GM06990 (cell line): ENCODE measurements at regions not wholly inside any gene's neighbourhood (a gene's known extent, or its start where the extent isn't known, plus 50 kb on each side); places are given as distances from the start of the nearest gene placed in this dataset.

Source experiments
- DNase-seq: peaks from one replicate; pipeline ENCODE4 v3.0.0-alpha.2; 2011; ENCODE audit not compliant: insufficient read length; ENCODE audit errors: extremely low read depth
- H3K27me3 ChIP-seq: replicated peaks from 2 replicates; pipeline ENCODE4 v1.6.0; 2011; ENCODE audit warnings: low read length; ENCODE audit not compliant: control insufficient read depth, insufficient read depth
- H3K36me3 ChIP-seq: 2 replicates; pipeline ENCODE4 v1.5.1; 2011; ENCODE audit warnings: low read length; ENCODE audit not compliant: control insufficient read depth, insufficient read depth
- H3K4me3 ChIP-seq: replicated peaks from 2 replicates; pipeline ENCODE4 v1.5.1; 2011; ENCODE audit warnings: low read depth, mild to moderate bottlenecking, control low read depth, low read length
- TF ChIP-seq, protein P1 (sequence below): IDR thresholded peaks from 2 replicates; pipeline ENCODE4 v1.5.1; 2011; ENCODE audit warnings: low read length, control low read depth, mild to moderate bottlenecking, inconsistent platforms; ENCODE audit not compliant: insufficient read depth, poor library complexity, severe bottlenecking

GRCh38 chr10:30748152-30748973, 118.8 kb upstream of the LYZL2 start:
- no peak for DNase-seq
- H3K4me3 ChIP-seq: no peak overlapping the region
- TF ChIP-seq, protein P1, sequence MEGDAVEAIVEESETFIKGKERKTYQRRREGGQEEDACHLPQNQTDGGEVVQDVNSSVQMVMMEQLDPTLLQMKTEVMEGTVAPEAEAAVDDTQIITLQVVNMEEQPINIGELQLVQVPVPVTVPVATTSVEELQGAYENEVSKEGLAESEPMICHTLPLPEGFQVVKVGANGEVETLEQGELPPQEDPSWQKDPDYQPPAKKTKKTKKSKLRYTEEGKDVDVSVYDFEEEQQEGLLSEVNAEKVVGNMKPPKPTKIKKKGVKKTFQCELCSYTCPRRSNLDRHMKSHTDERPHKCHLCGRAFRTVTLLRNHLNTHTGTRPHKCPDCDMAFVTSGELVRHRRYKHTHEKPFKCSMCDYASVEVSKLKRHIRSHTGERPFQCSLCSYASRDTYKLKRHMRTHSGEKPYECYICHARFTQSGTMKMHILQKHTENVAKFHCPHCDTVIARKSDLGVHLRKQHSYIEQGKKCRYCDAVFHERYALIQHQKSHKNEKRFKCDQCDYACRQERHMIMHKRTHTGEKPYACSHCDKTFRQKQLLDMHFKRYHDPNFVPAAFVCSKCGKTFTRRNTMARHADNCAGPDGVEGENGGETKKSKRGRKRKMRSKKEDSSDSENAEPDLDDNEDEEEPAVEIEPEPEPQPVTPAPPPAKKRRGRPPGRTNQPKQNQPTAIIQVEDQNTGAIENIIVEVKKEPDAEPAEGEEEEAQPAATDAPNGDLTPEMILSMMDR: no peak
- no peaks in the 10 kb centered on the region for H3K27me3 ChIP-seq
- H3K36me3 ChIP-seq: no peaks in the 10 kb centered on the region

- no peak for DNase-seq
- Histone ChIP-seq H3K36me3 (no peaks in the 10 kb centered on the region), H3K4me3 (no peak overlapping the region), H3K27me3 (no peaks in the 10 kb centered on the region)
- TF ChIP-seq, protein P1: no peak
Observed at GRCh38 chr10:30747633-30748032, 118.1 kb upstream of the LYZL2 start.

DNA sequence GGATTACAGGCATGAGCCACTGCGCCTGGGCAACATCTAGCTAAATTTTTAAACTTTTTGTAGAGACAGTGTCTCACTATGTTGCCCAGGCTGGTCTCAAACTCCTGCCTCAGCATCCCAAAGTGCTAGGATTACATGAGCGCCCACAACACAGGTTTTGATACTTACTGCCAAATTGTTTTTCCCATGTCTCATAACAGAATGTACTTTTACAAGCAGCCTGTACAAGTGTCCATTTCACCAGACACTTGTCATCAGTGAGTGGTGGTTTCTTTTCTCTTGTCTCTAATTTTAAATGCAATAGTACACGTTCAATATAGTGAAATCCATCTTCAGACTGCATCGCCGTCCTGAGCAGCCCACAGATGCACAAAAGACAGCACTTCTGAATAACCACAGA, 116.4 kb upstream of the LYZL2 start:
- Histone ChIP-seq H3K27me3 (no peaks in the 10 kb centered on the region), H3K36me3 (no peaks in the 10 kb centered on the region), H3K4me3 (no peak overlapping the region)
- DNase-seq: no peak
- TF ChIP-seq, protein P1: no peak

DNA sequence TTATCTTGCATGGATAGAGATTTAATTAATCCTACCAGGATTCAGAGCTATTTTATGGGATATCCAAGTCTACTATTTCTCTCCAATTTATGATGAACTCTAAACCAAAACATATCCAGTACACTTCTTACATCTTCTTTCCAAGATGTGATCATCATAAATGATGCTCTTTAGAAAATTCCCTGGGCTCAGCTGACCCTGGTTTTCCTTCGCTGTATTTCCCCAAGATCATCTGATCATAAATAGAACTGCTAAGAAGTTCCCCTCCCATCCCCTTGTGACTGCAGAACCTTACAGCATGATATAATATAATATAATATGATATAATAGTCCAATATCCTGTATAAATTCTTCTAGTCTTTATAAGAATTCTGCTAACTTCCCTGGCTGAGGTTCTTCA, 114.6 kb upstream of the LYZL2 start:
- Histone ChIP-seq H3K36me3 (no peaks in the 10 kb centered on the region), H3K27me3 (no peaks in the 10 kb centered on the region), H3K4me3 (no peak overlapping the region)
- DNase-seq: no peak
- TF ChIP-seq, protein P1: no peak

- Histone ChIP-seq H3K36me3 (no peaks in the 10 kb centered on the region), H3K27me3 (no peaks in the 10 kb centered on the region), H3K4me3 (no peak overlapping the region)
- TF ChIP-seq, protein P1: no peak
- no peak for DNase-seq
Observed at GRCh38 chr10:30743586-30743985, 114.0 kb upstream of the LYZL2 start.
